ENCODE measurements at regions not wholly inside any gene's neighbourhood (a gene's known extent, or its start where the extent isn't known, plus 50 kb on each side); places are given as distances from the start of the nearest gene placed in this dataset.

- BruUV-seq (replicated peaks): no TSS peak
- no peaks in the 10 kb centered on the region for H3K4me1 ChIP-seq (ENCODE audit: insufficient read depth, low read length, poor library complexity, severe bottlenecking)
- no peak for DNase-seq (ENCODE audit: low spot score)
- ChIA-PET CTCF (ENCODE audit: unreplicated experiment) (interaction anchor here (0.6 kb wide), 1 partner anchor 813 kb away, joined by 4 read pairs; no protein-coding TSS in a partner anchor), POLR2A (no interaction called here)
- H3K36me3 ChIP-seq (ENCODE audit: insufficient read depth, low read length): no peaks in the 10 kb centered on the region
- no peaks in the 10 kb centered on the region for H4K20me1 ChIP-seq (ENCODE audit: insufficient read depth, low read length)
- no peak overlapping the region for H3K27ac ChIP-seq (ENCODE audit: low read depth, low read length, poor library complexity, severe bottlenecking)
- intact Hi-C loops (cut with micrococcal nuclease; ENCODE audit: unreplicated experiment): no loop called here
- no peaks in the 10 kb centered on the region for H3K9me2 ChIP-seq (ENCODE audit: insufficient read depth, low read length)
- H3K79me2 ChIP-seq (ENCODE audit: insufficient read depth, low read depth, low read length): no peaks in the 10 kb centered on the region
- TF ChIP-seq EZH2phosphoT487 (IDR thresholded peaks at IDR 0.05; ENCODE audit: borderline replicate concordance, low read depth, low read length) (no peak), CTCF (conservative IDR thresholded peaks at IDR 0.05; ENCODE audit: low read length) (no peak)
- H2AFZ ChIP-seq (ENCODE audit: low read length): no peak overlapping the region
- no peak overlapping the region for H3K4me3 ChIP-seq (ENCODE audit: low read depth, low read length, poor library complexity, severe bottlenecking)
- H3K9me3 ChIP-seq (ENCODE audit: low read length): no peaks in the 10 kb centered on the region
- H3K4me2 ChIP-seq (ENCODE audit: low read length): no peak overlapping the region
Measured at GRCh38 chr21:41631564-41632461, 123.9 kb upstream of the TMPRSS2 start.

GRCh38 chr21:41630917-41631316 is 123.0 kb upstream of the TMPRSS2 start:
- no peaks in the 10 kb centered on the region for H3K9me3 ChIP-seq (ENCODE audit: low read length)
- ChIA-PET POLR2A (no interaction called here), CTCF (ENCODE audit: unreplicated experiment) (no interaction called here)
- H3K4me3 ChIP-seq (ENCODE audit: low read depth, low read length, poor library complexity, severe bottlenecking): no peak overlapping the region
- no peaks in the 10 kb centered on the region for H4K20me1 ChIP-seq (ENCODE audit: insufficient read depth, low read length)
- no TSS peak for BruUV-seq (replicated peaks)
- H3K4me2 ChIP-seq (ENCODE audit: low read length): no peak overlapping the region
- intact Hi-C loops (cut with micrococcal nuclease; ENCODE audit: unreplicated experiment): no loop called here
- H3K36me3 ChIP-seq (ENCODE audit: insufficient read depth, low read length): no peaks in the 10 kb centered on the region
- DNase-seq (ENCODE audit: low spot score): no peak
- H2AFZ ChIP-seq (ENCODE audit: low read length): no peak overlapping the region
- no peak overlapping the region for H3K27ac ChIP-seq (ENCODE audit: low read depth, low read length, poor library complexity, severe bottlenecking)
- H3K4me1 ChIP-seq (ENCODE audit: insufficient read depth, low read length, poor library complexity, severe bottlenecking): no peaks in the 10 kb centered on the region
- no peaks in the 10 kb centered on the region for H3K79me2 ChIP-seq (ENCODE audit: insufficient read depth, low read depth, low read length)
- no peaks in the 10 kb centered on the region for H3K9me2 ChIP-seq (ENCODE audit: insufficient read depth, low read length)
- TF ChIP-seq EZH2phosphoT487 (IDR thresholded peaks at IDR 0.05; ENCODE audit: borderline replicate concordance, low read depth, low read length) (no peak), CTCF (conservative IDR thresholded peaks at IDR 0.05; ENCODE audit: low read length) (no peak)

- no peaks in the 10 kb centered on the region for H3K9me3 ChIP-seq (ENCODE audit: low read length)
- intact Hi-C loops (cut with micrococcal nuclease; ENCODE audit: unreplicated experiment): no loop called here
- no peak overlapping the region for H2AFZ ChIP-seq (ENCODE audit: low read length)
- H3K9me2 ChIP-seq (ENCODE audit: insufficient read depth, low read length): no peaks in the 10 kb centered on the region
- ChIA-PET CTCF (ENCODE audit: unreplicated experiment) (no interaction called here), POLR2A (no interaction called here)
- H3K27ac ChIP-seq (ENCODE audit: low read depth, low read length, poor library complexity, severe bottlenecking): no peak overlapping the region
- no peak overlapping the region for H3K4me2 ChIP-seq (ENCODE audit: low read length)
- H3K4me1 ChIP-seq (ENCODE audit: insufficient read depth, low read length, poor library complexity, severe bottlenecking): no peaks in the 10 kb centered on the region
- no peaks in the 10 kb centered on the region for H4K20me1 ChIP-seq (ENCODE audit: insufficient read depth, low read length)
- no TSS peak for BruUV-seq (replicated peaks)
- no peaks in the 10 kb centered on the region for H3K79me2 ChIP-seq (ENCODE audit: insufficient read depth, low read depth, low read length)
- no peaks in the 10 kb centered on the region for H3K36me3 ChIP-seq (ENCODE audit: insufficient read depth, low read length)
- no peak overlapping the region for H3K4me3 ChIP-seq (ENCODE audit: low read depth, low read length, poor library complexity, severe bottlenecking)
- no peak for DNase-seq (ENCODE audit: low spot score)
- TF ChIP-seq EZH2phosphoT487 (IDR thresholded peaks at IDR 0.05; ENCODE audit: borderline replicate concordance, low read depth, low read length): no peak
- no peak for TF ChIP-seq CTCF (conservative IDR thresholded peaks at IDR 0.05; ENCODE audit: low read length)
Measured at GRCh38 chr21:41630249-41630648, 122.3 kb upstream of the TMPRSS2 start.
